ENCODE measurements at regions not wholly inside any gene's neighbourhood (a gene's known extent, or its start where the extent isn't known, plus 50 kb on each side); places are given as distances from the start of the nearest gene placed in this dataset.

- Histone ChIP-seq H3K27me3 (no peaks in the 10 kb centered on the region), H3K27ac (no peak overlapping the region), H3K4me3 (replicated peaks in 1 of 3) (no peak overlapping the region), H3K4me1 (no peaks in the 10 kb centered on the region), H3K9me3 (no peaks in the 10 kb centered on the region), H3K36me3 (no peaks in the 10 kb centered on the region)
- DNase-seq = no peak
- intact Hi-C loops (cut with DNase I) = no loop called here
- WGBS, 2 donors = 82 to 94% methylated on average over 1 of the region's 1 CpG
- no peak for TF ChIP-seq CTCF (IDR thresholded peaks at IDR 0.05)
- TF ChIP-seq POLR2A (IDR thresholded peaks at IDR 0.05) = no peak
Observed at GRCh38 chr14:53652068-53652467, 304.6 kb downstream of the BMP4 start.

- whole genome bisulfite sequencing, 2 donors = 87 to 89% methylated on average over 3 of the region's 3 CpGs
- Histone ChIP-seq H3K4me3 (replicated peaks in 1 of 3) (no peak overlapping the region), H3K4me1 (no peaks in the 10 kb centered on the region), H3K27me3 (no peaks in the 10 kb centered on the region), H3K36me3 (no peaks in the 10 kb centered on the region), H3K27ac (no peak overlapping the region), H3K9me3 (no peaks in the 10 kb centered on the region)
- DNase-seq = no peak
- TF ChIP-seq CTCF (IDR thresholded peaks at IDR 0.05) (no peak), POLR2A (IDR thresholded peaks at IDR 0.05) (no peak)
- intact Hi-C loops (cut with DNase I) = no loop called here
Observed at GRCh38 chr14:53651096-53651740, 305.4 kb downstream of the BMP4 start.

GRCh38 chr14:53646925-53647324 lies 309.7 kb downstream of the BMP4 start:
- Histone ChIP-seq H3K36me3 (no peaks in the 10 kb centered on the region), H3K4me3 (replicated peaks in 1 of 3) (no peak overlapping the region), H3K9me3 (no peaks in the 10 kb centered on the region), H3K27me3 (no peaks in the 10 kb centered on the region), H3K27ac (no peak overlapping the region), H3K4me1 (no peaks in the 10 kb centered on the region)
- no peak for DNase-seq
- TF ChIP-seq CTCF (IDR thresholded peaks at IDR 0.05) = no peak
- no peak for TF ChIP-seq POLR2A (IDR thresholded peaks at IDR 0.05)
- intact Hi-C loops (cut with DNase I) = no loop called here

GRCh38 chr14:53640695-53641094 lies 315.9 kb downstream of the BMP4 start:
- WGBS, 2 donors = 69 to 94% methylated on average over 4 of the region's 4 CpGs
- Histone ChIP-seq H3K9me3 (no peaks in the 10 kb centered on the region), H3K4me1 (no peaks in the 10 kb centered on the region), H3K4me3 (replicated peaks in 1 of 3) (no peak overlapping the region), H3K36me3 (no peaks in the 10 kb centered on the region), H3K27me3 (no peaks in the 10 kb centered on the region), H3K27ac (no peak overlapping the region)
- intact Hi-C loops (cut with DNase I) = no loop called here
- no peak for TF ChIP-seq POLR2A (IDR thresholded peaks at IDR 0.05)
- TF ChIP-seq CTCF (IDR thresholded peaks at IDR 0.05) = no peak
- no peak for DNase-seq

- WGBS, 2 donors = 88 to 92% methylated on average over 1 of the region's 1 CpG
- H3K9me3 ChIP-seq = no peaks in the 10 kb centered on the region
- no peak overlapping the region for H3K4me3 ChIP-seq (replicated peaks in 1 of 3)
- no peak for DNase-seq
- H3K27me3 ChIP-seq = no peaks in the 10 kb centered on the region
- intact Hi-C loops (cut with DNase I) = no loop called here
- no peaks in the 10 kb centered on the region for H3K4me1 ChIP-seq
- TF ChIP-seq CTCF (IDR thresholded peaks at IDR 0.05) (no peak), POLR2A (IDR thresholded peaks at IDR 0.05) (no peak)
- no peak overlapping the region for H3K27ac ChIP-seq
- no peaks in the 10 kb centered on the region for H3K36me3 ChIP-seq
Observed at GRCh38 chr14:53638966-53639365, 317.7 kb downstream of the BMP4 start.

Data from thyroid gland (tissue), 4 donors.